H1 (cell line): ENCODE measurements at regions not wholly inside any gene's neighbourhood (a gene's known extent, or its start where the extent isn't known, plus 50 kb on each side); places are given as distances from the start of the nearest gene placed in this dataset.

Experiments
- CTCF ChIA-PET: fragments of 300-600 bp; sonication (Branson Sonifier 250); formaldehyde crosslinking; loops from one replicate; lab custom pipeline; 2021; ENCODE audit not compliant: partially characterized antibody; lab: Charles Lee
- POLR2A ChIA-PET: fragments of 300-600 bp; sonication (Branson Sonifier 250); formaldehyde crosslinking; loops from one replicate; lab custom pipeline; 2021; ENCODE audit warnings: inconsistent platforms; ENCODE audit not compliant: partially characterized antibody; lab: Charles Lee
- DNase-seq, 2 experiments: peaks; one replicate each; pipeline versions ENCODE4 v3.0.0 to v3.0.0-alpha.2; 2010 to 2022; ENCODE audit warnings: low spot score in 2 of 2, low read depth in 1 of 2, mixed read lengths in 1 of 2
- FAIRE-seq: peaks from 2 replicates; lab custom pipeline; 2011; peaks lifted over from hg19 to GRCh38; lab: Jason Lieb, UNC
- H2AFZ ChIP-seq: 2 replicates; pipeline ENCODE4 v1.8.1; 2012; ENCODE audit warnings: low read length, inconsistent platforms
- H2AK5ac ChIP-seq: 2 replicates; pipeline ENCODE4 v1.6.1; 2013; ENCODE audit warnings: low read depth, low read length
- H2BK120ac ChIP-seq: replicated peaks from 2 replicates; pipeline ENCODE3; 2013; ENCODE audit warnings: low read depth, low read length, inconsistent platforms
- H2BK12ac ChIP-seq: 2 replicates; pipeline ENCODE4 v1.6.1; 2013; ENCODE audit warnings: low read depth, low read length
- H2BK15ac ChIP-seq: 2 replicates; pipeline ENCODE4 v1.6.1; 2013; ENCODE audit warnings: low read length
- H2BK20ac ChIP-seq: 2 replicates; pipeline ENCODE4 v1.6.1; 2013; ENCODE audit warnings: low read length
- H2BK5ac ChIP-seq: 2 replicates; pipeline ENCODE4 v1.6.1; 2013; ENCODE audit warnings: low read depth, low read length
- H3K14ac ChIP-seq: 2 replicates; pipeline ENCODE4 v1.6.1; 2013; ENCODE audit warnings: inconsistent platforms; ENCODE audit not compliant: insufficient read length
- H3K18ac ChIP-seq: 2 replicates; pipeline ENCODE4 v1.6.1; 2013; ENCODE audit warnings: low read length; ENCODE audit errors: extremely low read depth
- H3K23ac ChIP-seq: 2 replicates; pipeline ENCODE4 v1.6.1; 2013; ENCODE audit warnings: inconsistent platforms; ENCODE audit not compliant: insufficient read length
- H3K23me2 ChIP-seq: 2 replicates; pipeline ENCODE4 v1.6.1; 2013; ENCODE audit warnings: low read depth, low read length
- H3K27ac ChIP-seq: 2 replicates; pipeline ENCODE4 v1.6.1; 2011; ENCODE audit warnings: low read depth, low read length, inconsistent platforms
- H3K27me3 ChIP-seq, 4 experiments: replicated peaks in 1 of 4; 1 replicate in 1 of 4; 2 replicates in 3 of 4; pipeline versions ENCODE4 v1.6.1 to v1.8.1; 2011 to 2013; ENCODE audit warnings: low read length in 3 of 4, mild to moderate bottlenecking in 3 of 4, inconsistent platforms in 2 of 4, mixed read lengths in 2 of 4, moderate library complexity in 1 of 4; ENCODE audit not compliant: control insufficient read depth in 3 of 4, insufficient read depth in 3 of 4; ENCODE audit errors: extremely low read depth in 1 of 4
- H3K36me3 ChIP-seq, 4 experiments: 2 replicates each; pipeline versions ENCODE4 v1.6.1 to v1.8.1; 2011 to 2013; ENCODE audit warnings: mild to moderate bottlenecking in 4 of 4, low read length in 3 of 4, moderate library complexity in 2 of 4, control low read depth in 1 of 4, inconsistent platforms in 1 of 4; ENCODE audit not compliant: insufficient read depth in 4 of 4, control insufficient read depth in 2 of 4
- H3K4ac ChIP-seq: replicated peaks from 2 replicates; pipeline ENCODE3; 2013; ENCODE audit warnings: low read length, low read depth, mixed read lengths, inconsistent platforms; ENCODE audit not compliant: insufficient read length
- H3K4me1 ChIP-seq, 4 experiments: replicated peaks in 1 of 4; 1 replicate in 1 of 4; 2 replicates in 3 of 4; pipeline versions ENCODE4 v1.6.1 to v1.8.1; 2011 to 2013; ENCODE audit warnings: low read length in 3 of 4, inconsistent platforms in 2 of 4, mixed read lengths in 1 of 4; ENCODE audit not compliant: insufficient read depth in 4 of 4, control insufficient read depth in 3 of 4
- H3K4me2 ChIP-seq, 2 experiments: 2 replicates each; pipeline versions ENCODE4 v1.6.1 to v1.8.1; 2011 to 2013; ENCODE audit warnings: low read depth in 2 of 2, low read length in 2 of 2, control low read depth in 1 of 2, inconsistent platforms in 1 of 2, mild to moderate bottlenecking in 1 of 2; ENCODE audit not compliant: insufficient read depth in 1 of 2
- H3K4me3 ChIP-seq, 4 experiments: fragments of 200-600, 300-600 bp in 1 of 4; sonication (generic), shearing (Covaris generic), sonication (Bioruptor Twin) in 1 of 4; 2 replicates each; pipeline versions ENCODE4 v1.5.1 to v1.8.1; 2011 to 2016; ENCODE audit warnings: low read length in 4 of 4, low read depth in 3 of 4, control low read depth in 2 of 4, inconsistent platforms in 2 of 4, mild to moderate bottlenecking in 2 of 4, mixed read lengths in 1 of 4, moderate library complexity in 1 of 4; ENCODE audit not compliant: insufficient read depth in 2 of 4; ENCODE audit errors: extremely low read depth in 1 of 4
- H3K56ac ChIP-seq: replicated peaks from 2 replicates; pipeline ENCODE3; 2013; ENCODE audit warnings: low read depth, mild to moderate bottlenecking, mixed read lengths, low read length, inconsistent platforms; ENCODE audit not compliant: insufficient read length
- H3K79me1 ChIP-seq: 2 replicates; pipeline ENCODE4 v1.6.1; 2013; ENCODE audit warnings: low read depth, low read length, control low read depth
- H3K79me2 ChIP-seq, 2 experiments: 2 replicates each; pipeline versions ENCODE4 v1.6.1 to v1.8.1; 2012 to 2013; ENCODE audit warnings: low read length in 2 of 2, mild to moderate bottlenecking in 2 of 2, inconsistent platforms in 1 of 2; ENCODE audit not compliant: insufficient read depth in 2 of 2, control insufficient read depth in 1 of 2
- H3K9ac ChIP-seq, 4 experiments: replicated peaks in 1 of 4; 1 replicate in 1 of 4; 2 replicates in 3 of 4; pipeline versions ENCODE4 v1.6.1 to v1.8.1; 2011 to 2013; ENCODE audit warnings: low read depth in 3 of 4, low read length in 3 of 4, control low read depth in 2 of 4, mild to moderate bottlenecking in 2 of 4, moderate library complexity in 2 of 4, inconsistent platforms in 1 of 4; ENCODE audit errors: extremely low read depth in 1 of 4
- H3K9me3 ChIP-seq, 2 experiments: 2 replicates each; pipeline versions ENCODE4 v1.6.1 to v1.8.1; 2012 to 2013; ENCODE audit warnings: mild to moderate bottlenecking in 2 of 2, moderate library complexity in 2 of 2, control low read depth in 1 of 2, inconsistent platforms in 1 of 2, low read depth in 1 of 2, low read length in 1 of 2, mixed read lengths in 1 of 2; ENCODE audit not compliant: insufficient read depth in 2 of 2
- H4K20me1 ChIP-seq, 2 experiments: replicated peaks in 1 of 2; 2 replicates each; pipeline versions ENCODE3 to v1.8.1; 2011 to 2013; ENCODE audit warnings: inconsistent platforms in 2 of 2, low read length in 2 of 2, mild to moderate bottlenecking in 1 of 2; ENCODE audit not compliant: insufficient read depth in 2 of 2, control insufficient read depth in 1 of 2
- H4K5ac ChIP-seq: 2 replicates; pipeline ENCODE4 v1.6.1; 2013; ENCODE audit warnings: low read length, low read depth, mixed read lengths, inconsistent platforms; ENCODE audit not compliant: insufficient read length
- H4K8ac ChIP-seq: 2 replicates; pipeline ENCODE4 v1.8.0; 2013; ENCODE audit warnings: mild to moderate bottlenecking, moderate library complexity, low read length, inconsistent platforms; ENCODE audit not compliant: insufficient read depth; ENCODE audit errors: extremely low read depth
- H4K91ac ChIP-seq: replicated peaks from 2 replicates; pipeline ENCODE3; 2013; ENCODE audit warnings: low read length, mixed read lengths, inconsistent platforms; ENCODE audit not compliant: insufficient read length
- ASH2L ChIP-seq: fragments of 200-600, 300-600 bp; sonication (generic); IDR thresholded peaks from one replicate; pipeline ENCODE4 v1.7.1; 2017; ENCODE audit warnings: low read length
- BACH1 ChIP-seq: IDR thresholded peaks from 2 replicates; pipeline ENCODE4 v1.6.1; 2012; ENCODE audit warnings: low read length, improper control_type of control experiment
- BRCA1 ChIP-seq: IDR thresholded peaks from 2 replicates; pipeline ENCODE4 v1.6.1; 2012; ENCODE audit warnings: low read depth, low read length, improper control_type of control experiment
- CREB1 ChIP-seq: IDR thresholded peaks from 2 replicates; pipeline ENCODE4 v1.6.1; 2012; ENCODE audit warnings: inconsistent platforms
- CTBP2 ChIP-seq: IDR thresholded peaks from 2 replicates; pipeline ENCODE4 v1.7.0; 2011; ENCODE audit warnings: borderline replicate concordance, mild to moderate bottlenecking, moderate library complexity, mixed read lengths, low read length; ENCODE audit not compliant: insufficient read depth, insufficient read length
- EGR1 ChIP-seq: IDR thresholded peaks from 2 replicates; pipeline ENCODE4 v1.6.1; 2011; ENCODE audit warnings: low read depth, low read length, borderline replicate concordance
- GABPA ChIP-seq: IDR thresholded peaks from 2 replicates; pipeline ENCODE4 v1.6.1; 2011; ENCODE audit warnings: mild to moderate bottlenecking, low read length, moderate library complexity, borderline replicate concordance; ENCODE audit not compliant: insufficient read depth
- JUND ChIP-seq: IDR thresholded peaks from 2 replicates; pipeline ENCODE4 v1.6.1; 2011; ENCODE audit warnings: mild to moderate bottlenecking, improper control_type of control experiment, low read length
- KDM5A ChIP-seq: fragments of 200-600 bp; IDR thresholded peaks from 2 replicates; pipeline ENCODE4 v1.7.1; 2012; ENCODE audit warnings: mild to moderate bottlenecking, low read length, inconsistent platforms, mixed read lengths
- NRF1 ChIP-seq: IDR thresholded peaks from 2 replicates; pipeline ENCODE4 v1.6.1; 2011; ENCODE audit warnings: mild to moderate bottlenecking, low read depth, low read length, improper control_type of control experiment
- PHF8 ChIP-seq: fragments of 200-600 bp; sonication (generic); conservative IDR thresholded peaks from 2 replicates; pipeline ENCODE4 v1.7.1; 2012; ENCODE audit warnings: low read depth, mild to moderate bottlenecking, inconsistent platforms, low read length, moderate library complexity
- RBBP5 ChIP-seq: IDR thresholded peaks from 2 replicates; pipeline ENCODE4 v1.7.1; 2012; ENCODE audit warnings: low read depth, mild to moderate bottlenecking, inconsistent platforms, low read length, moderate library complexity, borderline replicate concordance
- RFX5 ChIP-seq: IDR thresholded peaks from 2 replicates; pipeline ENCODE4 v1.6.1; 2011; ENCODE audit warnings: low read depth, low read length, improper control_type of control experiment, borderline replicate concordance
- SAP30 ChIP-seq: fragments of 300-600 bp; sonication (generic); IDR thresholded peaks from 2 replicates; pipeline ENCODE4 v1.7.1; 2012; ENCODE audit warnings: low read length, moderate library complexity, mild to moderate bottlenecking, inconsistent platforms; ENCODE audit not compliant: insufficient read depth, insufficient replicate concordance
- SRF ChIP-seq: IDR thresholded peaks from 2 replicates; pipeline ENCODE4 v1.6.1; 2011; ENCODE audit warnings: mild to moderate bottlenecking, low read depth, low read length, moderate library complexity
- TAF1 ChIP-seq: IDR thresholded peaks from 2 replicates; pipeline ENCODE4 v1.6.1; 2011; ENCODE audit warnings: mild to moderate bottlenecking, low read depth, low read length
- TCF12 ChIP-seq: IDR thresholded peaks from 2 replicates; pipeline ENCODE4 v1.6.1; 2011; ENCODE audit warnings: low read depth, mild to moderate bottlenecking, low read length
- WGBS, 2 experiments: shearing (Covaris generic) in 1 of 2; methylation state at CpG; one replicate each; pipeline versions ENCODE4 v1.1.6 to v1.1.7; 2013 to 2015; ENCODE audit warnings: low lambda C conversion rate in 2 of 2, mixed read lengths in 2 of 2, inconsistent platforms in 1 of 2, low coverage in 1 of 2, missing lambda C conversion rate in 1 of 2; ENCODE audit not compliant: insufficient replicate concordance in 2 of 2, insufficient coverage in 1 of 2, insufficient read length in 1 of 2; ENCODE audit errors: extremely low coverage in 1 of 2, missing lambda C conversion rate in 1 of 2; 5-methylcytosine and 5-hydroxymethylcytosine counted together

GRCh38 chr1:4146614-4147013 lies 246.5 kb upstream of the C1orf174 start:
- Histone ChIP-seq H3K4me3 (no peak overlapping the region), H2BK20ac (no peak overlapping the region), H2BK15ac (no peak overlapping the region), H3K27ac (no peak overlapping the region), H3K14ac (no peak overlapping the region), H2BK12ac (no peak overlapping the region), H2AFZ (no peak overlapping the region), H2BK120ac (no peak overlapping the region), H3K36me3 (no peaks in the 10 kb centered on the region), H4K5ac (no peak overlapping the region), H3K56ac (no peak overlapping the region), H3K9me3 (no peaks in the 10 kb centered on the region), H3K79me1 (no peaks in the 10 kb centered on the region), H4K20me1 (peaks cover 0 to 6% of the 10 kb centered on the region in 2 experiments), H3K9ac (no peak overlapping the region), H3K18ac (no peak overlapping the region), H3K79me2 (no peaks in the 10 kb centered on the region), H2AK5ac (no peak overlapping the region), H3K23ac (no peak overlapping the region), H2BK5ac (no peak overlapping the region), H3K4me2 (no peak overlapping the region), H3K4me1 (peaks cover 2 to 4% (median 3%) of the 10 kb centered on the region in 4 experiments; a peak in 4 of 7 replicates), H3K23me2 (peaks cover 6% of the 10 kb centered on the region), H4K91ac (no peak overlapping the region), H4K8ac (no peak overlapping the region), H3K27me3 (no peaks in the 10 kb centered on the region), H3K4ac (no peak overlapping the region)
- WGBS, 2 experiments, result 87% methylated on average over 5 of the region's 5 CpGs; no CpG with 5 or more reads in 1 of the 2 experiments
- DNase-seq (no peak), FAIRE-seq (no peak)
- ChIA-PET POLR2A (no interaction called here), CTCF (no interaction called here)
- TF ChIP-seq RFX5 (no peak), KDM5A (no peak), RBBP5 (no peak), CTBP2 (no peak), JUND (no peak), GABPA (no peak), BRCA1 (no peak), EGR1 (no peak), TCF12 (no peak), CREB1 (no peak), PHF8 (no peak), SRF (no peak), BACH1 (no peak), ASH2L (no peak), SAP30 (no peak), NRF1 (no peak), TAF1 (no peak)
